Duodenal mucosa (tissue), 2 donors: ENCODE measurements at regions not wholly inside any gene's neighbourhood (a gene's known extent, or its start where the extent isn't known, plus 50 kb on each side); places are given as distances from the start of the nearest gene placed in this dataset.
"Not testable (repeated sequence)": the region's sequence is repeated elsewhere in the genome, so short reads cannot be mapped to it uniquely, and the experiment has no call there.

ENCODE experiments used
- H3K27ac ChIP-seq: one replicate; pipeline ENCODE4 v1.7.0; 2013; ENCODE audit warnings: low read depth, low read length
- H3K27me3 ChIP-seq, 2 donors: one replicate each; pipeline ENCODE4 v1.7.0; 2013; ENCODE audit warnings: low read length in 2 of 2, control low read depth in 1 of 2; ENCODE audit not compliant: insufficient read depth in 2 of 2, control insufficient read depth in 1 of 2
- H3K36me3 ChIP-seq, 2 donors: one replicate each; pipeline ENCODE4 v1.7.0; 2013; ENCODE audit warnings: low read length in 2 of 2, control low read depth in 1 of 2; ENCODE audit not compliant: insufficient read depth in 2 of 2, control insufficient read depth in 1 of 2
- H3K4me1 ChIP-seq, 2 donors: one replicate each; pipeline ENCODE4 v1.7.0; 2013; ENCODE audit warnings: low read length in 2 of 2, control low read depth in 1 of 2; ENCODE audit not compliant: insufficient read depth in 2 of 2, control insufficient read depth in 1 of 2
- H3K4me3 ChIP-seq, 2 donors: one replicate each; pipeline ENCODE4 v1.7.0; 2013; ENCODE audit warnings: low read length in 2 of 2, low read depth in 1 of 2
- H3K9ac ChIP-seq, 2 donors: one replicate each; pipeline ENCODE4 v1.7.0; 2013; ENCODE audit warnings: low read length in 2 of 2, low read depth in 1 of 2
- H3K9me3 ChIP-seq, 2 donors: one replicate each; pipeline ENCODE4 v1.7.0; 2013; ENCODE audit warnings: low read length in 2 of 2, control low read depth in 1 of 2; ENCODE audit not compliant: control insufficient read depth in 1 of 2

GRCh38 chrX:41025926-41026701, 59.1 kb upstream of the USP9X start:
- H3K27ac ChIP-seq = no peak overlapping the region
- peak overlapping the region in 1 of 2 donors; percentile 40 for H3K4me3 ChIP-seq
- peaks cover 3 to 7% of the 10 kb centered on the region in 2 donors for H3K4me1 ChIP-seq
- H3K9ac ChIP-seq = no peak overlapping the region
- no peaks in the 10 kb centered on the region for H3K36me3 ChIP-seq
- no peaks in the 10 kb centered on the region for H3K9me3 ChIP-seq
- H3K27me3 ChIP-seq = no peaks in the 10 kb centered on the region

- Histone ChIP-seq H3K4me1 (peaks cover 8 to 11% of the 10 kb centered on the region in 2 donors), H3K9ac (no peak overlapping the region), H3K27ac (no peak overlapping the region), H3K27me3 (no peaks in the 10 kb centered on the region), H3K36me3 (no peaks in the 10 kb centered on the region), H3K9me3 (no peaks in the 10 kb centered on the region), H3K4me3 (no peak overlapping the region)
Observed at GRCh38 chrX:41026702-41027078, 58.6 kb upstream of the USP9X start.

- Histone ChIP-seq H3K36me3 (no peaks in the 10 kb centered on the region), H3K4me1 (peaks cover 8 to 11% of the 10 kb centered on the region in 2 donors), H3K27me3 (no peaks in the 10 kb centered on the region), H3K27ac (no peak overlapping the region), H3K9me3 (no peaks in the 10 kb centered on the region), H3K4me3 (no peak overlapping the region), H3K9ac (no peak overlapping the region)
Observed at GRCh38 chrX:41029332-41029731, 55.9 kb upstream of the USP9X start.

GRCh38 chrX:41031256-41031967, 53.8 kb upstream of the USP9X start:
- no peaks in the 10 kb centered on the region for H3K27me3 ChIP-seq
- H3K27ac ChIP-seq = no peak overlapping the region
- no peaks in the 10 kb centered on the region for H3K9me3 ChIP-seq
- H3K4me1 ChIP-seq = peaks cover 8 to 11% of the 10 kb centered on the region in 2 donors
- H3K4me3 ChIP-seq = peak overlapping the region; percentile 5 to 7
- no peaks in the 10 kb centered on the region for H3K36me3 ChIP-seq
- H3K9ac ChIP-seq = no peak overlapping the region

- Histone ChIP-seq H3K27ac (no peak overlapping the region), H3K9ac (no peak overlapping the region), H3K4me1 (peaks cover 6 to 8% of the 10 kb centered on the region in 2 donors), H3K27me3 (no peaks in the 10 kb centered on the region), H3K4me3 (no peak overlapping the region), H3K9me3 (no peaks in the 10 kb centered on the region), H3K36me3 (no peaks in the 10 kb centered on the region)
Observed at GRCh38 chrX:41033299-41033698, 51.9 kb upstream of the USP9X start.

DNA sequence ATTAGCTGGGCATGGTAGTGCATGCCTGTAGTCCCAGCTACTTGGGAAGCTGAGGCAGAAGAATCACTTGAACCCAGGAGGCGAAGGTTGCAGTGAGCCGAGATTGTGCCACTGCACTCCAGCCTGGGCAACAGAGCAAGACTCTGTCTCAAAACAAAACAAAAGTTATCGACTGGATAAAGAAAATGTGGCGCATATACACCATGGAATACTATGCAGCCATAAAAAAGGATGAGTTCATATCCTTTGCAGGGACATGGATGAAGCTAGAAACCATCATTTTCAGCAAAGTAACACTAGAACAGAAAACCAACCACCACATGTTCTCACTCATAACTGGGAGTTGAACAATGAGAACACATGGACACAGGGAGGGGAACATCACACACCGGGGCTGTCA, 50.3 kb upstream of the USP9X start:
- not testable (repeated sequence) for H3K9ac ChIP-seq, H3K27ac ChIP-seq, H3K9me3 ChIP-seq, H3K4me1 ChIP-seq, H3K4me3 ChIP-seq, H3K27me3 ChIP-seq, H3K36me3 ChIP-seq
